ENCODE measurements at regions not wholly inside any gene's neighbourhood (a gene's known extent, or its start where the extent isn't known, plus 50 kb on each side); places are given as distances from the start of the nearest gene placed in this dataset.

GRCh38 chr4:140234697-140235060, 80.7 kb upstream of the MAML3 start:
- TF ChIP-seq CTCF (IDR thresholded peaks at IDR 0.05) (no peak), POLR2A (IDR thresholded peaks at IDR 0.05) (no peak)

All from right lobe of liver (tissue), 4 donors.